ENCODE measurements at regions not wholly inside any gene's neighbourhood (a gene's known extent, or its start where the extent isn't known, plus 50 kb on each side); places are given as distances from the start of the nearest gene placed in this dataset.

DNA sequence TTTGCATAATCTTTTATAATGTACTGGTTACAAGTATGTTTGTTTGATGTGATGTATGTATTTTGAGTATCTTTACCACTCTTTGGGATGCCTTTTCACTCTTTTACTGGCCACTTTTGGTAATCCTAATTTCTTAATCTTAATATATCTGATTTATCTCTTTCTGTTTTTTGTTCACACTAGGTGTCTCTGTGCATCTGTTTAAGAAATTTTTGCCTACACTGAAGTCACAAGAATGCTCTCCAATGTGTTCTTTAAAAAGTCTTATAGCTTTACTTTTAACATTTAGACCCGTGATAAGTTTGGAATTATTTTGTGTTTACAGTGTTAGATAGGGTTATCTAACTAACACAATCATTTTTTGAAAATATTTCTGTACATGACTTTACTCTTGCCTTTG, 659.1 kb downstream of the SI start:
- Histone ChIP-seq H3K9ac (replicated peaks; ENCODE audit: extremely low read depth, insufficient read depth, low read length) (no peak overlapping the region), H3K4me2 (ENCODE audit: insufficient read depth, low read length) (no peak overlapping the region), H3K9me3 (replicated peaks; ENCODE audit: control insufficient read depth, insufficient read depth, low read length) (no peaks in the 10 kb centered on the region), H2AFZ (ENCODE audit: low read depth, low read length) (no peak overlapping the region), H3K27me3 (ENCODE audit: control insufficient read depth in 2 of 2, insufficient read depth in 2 of 2, low read length in 2 of 2) (no peaks in the 10 kb centered on the region), H3K79me2 (ENCODE audit: control insufficient read depth, insufficient read depth, low read length) (no peaks in the 10 kb centered on the region), H3K4me3 (replicated peaks in 1 of 3; ENCODE audit: insufficient read depth in 1 of 3, low read depth in 1 of 3, low read length in 3 of 3) (no peak overlapping the region), H3K36me3 (ENCODE audit: control insufficient read depth in 2 of 2, extremely low read depth in 1 of 2, insufficient read depth in 2 of 2, low read length in 2 of 2) (no peaks in the 10 kb centered on the region), H4K20me1 (replicated peaks; ENCODE audit: control insufficient read depth, extremely low read depth, insufficient read depth, low read length) (no peaks in the 10 kb centered on the region), H3K9me1 (replicated peaks; ENCODE audit: control insufficient read depth, extremely low read depth, insufficient read depth, low read length) (no peaks in the 10 kb centered on the region), H3K4me1 (ENCODE audit: control insufficient read depth, extremely low read depth, insufficient read depth, low read length) (no peaks in the 10 kb centered on the region), H3K27ac (ENCODE audit: insufficient read depth, low read depth, low read length) (no peak overlapping the region)
- ChIA-PET CTCF (no interaction called here), POLR2A (no interaction called here)
- DNase-seq (ENCODE audit: low read depth, low spot score) (no peak), FAIRE-seq (no peak)
- BruUV-seq (replicated peaks) = no TSS peak
- TF ChIP-seq, protein P1, sequence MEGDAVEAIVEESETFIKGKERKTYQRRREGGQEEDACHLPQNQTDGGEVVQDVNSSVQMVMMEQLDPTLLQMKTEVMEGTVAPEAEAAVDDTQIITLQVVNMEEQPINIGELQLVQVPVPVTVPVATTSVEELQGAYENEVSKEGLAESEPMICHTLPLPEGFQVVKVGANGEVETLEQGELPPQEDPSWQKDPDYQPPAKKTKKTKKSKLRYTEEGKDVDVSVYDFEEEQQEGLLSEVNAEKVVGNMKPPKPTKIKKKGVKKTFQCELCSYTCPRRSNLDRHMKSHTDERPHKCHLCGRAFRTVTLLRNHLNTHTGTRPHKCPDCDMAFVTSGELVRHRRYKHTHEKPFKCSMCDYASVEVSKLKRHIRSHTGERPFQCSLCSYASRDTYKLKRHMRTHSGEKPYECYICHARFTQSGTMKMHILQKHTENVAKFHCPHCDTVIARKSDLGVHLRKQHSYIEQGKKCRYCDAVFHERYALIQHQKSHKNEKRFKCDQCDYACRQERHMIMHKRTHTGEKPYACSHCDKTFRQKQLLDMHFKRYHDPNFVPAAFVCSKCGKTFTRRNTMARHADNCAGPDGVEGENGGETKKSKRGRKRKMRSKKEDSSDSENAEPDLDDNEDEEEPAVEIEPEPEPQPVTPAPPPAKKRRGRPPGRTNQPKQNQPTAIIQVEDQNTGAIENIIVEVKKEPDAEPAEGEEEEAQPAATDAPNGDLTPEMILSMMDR (IDR thresholded peaks at IDR 0.05; ENCODE audit: extremely low read depth in 1 of 2, insufficient read depth in 1 of 2, low read depth in 1 of 2, low read length in 2 of 2) = no peak
- TF ChIP-seq, protein P2, sequence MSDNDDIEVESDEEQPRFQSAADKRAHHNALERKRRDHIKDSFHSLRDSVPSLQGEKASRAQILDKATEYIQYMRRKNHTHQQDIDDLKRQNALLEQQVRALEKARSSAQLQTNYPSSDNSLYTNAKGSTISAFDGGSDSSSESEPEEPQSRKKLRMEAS (IDR thresholded peaks at IDR 0.05; ENCODE audit: insufficient read depth, insufficient read length) = no peak
- TF ChIP-seq POLR2A (IDR thresholded peaks at IDR 0.05; ENCODE audit: low read depth, low read length) (no peak), GATA2 (IDR thresholded peaks at IDR 0.05; ENCODE audit: insufficient read depth, insufficient read length, low read depth, low read length) (no peak)
- dilution Hi-C loops (cut with MboI; ENCODE audit: extremely low pct_ligation_motif_present, low sequenced_read_pairs) = no loop called here
- intact Hi-C loops (cut with micrococcal nuclease) = no loop called here

- H3K9me3 ChIP-seq (replicated peaks; ENCODE audit: control insufficient read depth, insufficient read depth, low read length) = no peaks in the 10 kb centered on the region
- CTCF ChIA-PET = no interaction called here
- no peaks in the 10 kb centered on the region for H4K20me1 ChIP-seq (replicated peaks; ENCODE audit: control insufficient read depth, extremely low read depth, insufficient read depth, low read length)
- no peaks in the 10 kb centered on the region for H3K27me3 ChIP-seq (ENCODE audit: control insufficient read depth in 2 of 2, insufficient read depth in 2 of 2, low read length in 2 of 2)
- H3K27ac ChIP-seq (ENCODE audit: insufficient read depth, low read depth, low read length) = no peak overlapping the region
- FAIRE-seq (no peak), DNase-seq (ENCODE audit: low read depth, low spot score) (no peak)
- H3K4me2 ChIP-seq (ENCODE audit: insufficient read depth, low read length) = no peak overlapping the region
- no peaks in the 10 kb centered on the region for H3K79me2 ChIP-seq (ENCODE audit: control insufficient read depth, insufficient read depth, low read length)
- no peak overlapping the region for H3K9ac ChIP-seq (replicated peaks; ENCODE audit: extremely low read depth, insufficient read depth, low read length)
- H3K36me3 ChIP-seq (ENCODE audit: control insufficient read depth in 2 of 2, extremely low read depth in 1 of 2, insufficient read depth in 2 of 2, low read length in 2 of 2) = no peaks in the 10 kb centered on the region
- no peaks in the 10 kb centered on the region for H3K9me1 ChIP-seq (replicated peaks; ENCODE audit: control insufficient read depth, extremely low read depth, insufficient read depth, low read length)
- H3K4me1 ChIP-seq (ENCODE audit: control insufficient read depth, extremely low read depth, insufficient read depth, low read length) = no peaks in the 10 kb centered on the region
- dilution Hi-C loops (cut with MboI; ENCODE audit: extremely low pct_ligation_motif_present, low sequenced_read_pairs) = no loop called here
- POLR2A ChIA-PET = no interaction called here
- no TSS peak for BruUV-seq (replicated peaks)
- no peak overlapping the region for H2AFZ ChIP-seq (ENCODE audit: low read depth, low read length)
- TF ChIP-seq MYC (IDR thresholded peaks at IDR 0.05; ENCODE audit: low read depth, low read length) = no peak
- TF ChIP-seq JUN (IDR thresholded peaks at IDR 0.05; ENCODE audit: borderline replicate concordance, insufficient read depth, insufficient read length, low read depth) = no peak
- TF ChIP-seq POLR2AphosphoS5 (IDR thresholded peaks at IDR 0.05; ENCODE audit: insufficient read depth, low read depth, low read length) = no peak
- TF ChIP-seq, protein P1 (IDR thresholded peaks at IDR 0.05; ENCODE audit: extremely low read depth in 1 of 2, insufficient read depth in 1 of 2, low read depth in 1 of 2, low read length in 2 of 2) = no peak
- no peak for TF ChIP-seq GATA2 (IDR thresholded peaks at IDR 0.05; ENCODE audit: insufficient read depth, insufficient read length, low read depth, low read length)
- H3K4me3 ChIP-seq (replicated peaks in 1 of 3; ENCODE audit: insufficient read depth in 1 of 3, low read depth in 1 of 3, low read length in 3 of 3) = no peak overlapping the region
- intact Hi-C loops (cut with micrococcal nuclease) = no loop called here
Observed at GRCh38 chr3:164418414-164418813, 659.9 kb downstream of the SI start.

Measured in endothelial cell of umbilical vein (primary cell).